ENCODE measurements at regions not wholly inside any gene's neighbourhood (a gene's known extent, or its start where the extent isn't known, plus 50 kb on each side); places are given as distances from the start of the nearest gene placed in this dataset.

- no peak for DNase-seq
- Histone ChIP-seq H3K4me3 (ENCODE audit: low read depth, low read length) (no peak overlapping the region), H3K36me3 (no peaks in the 10 kb centered on the region), H3K27me3 (ENCODE audit: insufficient read depth, low read depth, severe bottlenecking) (no peaks in the 10 kb centered on the region), H3K27ac (no peak overlapping the region), H3K9me3 (ENCODE audit: severe bottlenecking) (no peaks in the 10 kb centered on the region)
- TF ChIP-seq, protein P1, sequence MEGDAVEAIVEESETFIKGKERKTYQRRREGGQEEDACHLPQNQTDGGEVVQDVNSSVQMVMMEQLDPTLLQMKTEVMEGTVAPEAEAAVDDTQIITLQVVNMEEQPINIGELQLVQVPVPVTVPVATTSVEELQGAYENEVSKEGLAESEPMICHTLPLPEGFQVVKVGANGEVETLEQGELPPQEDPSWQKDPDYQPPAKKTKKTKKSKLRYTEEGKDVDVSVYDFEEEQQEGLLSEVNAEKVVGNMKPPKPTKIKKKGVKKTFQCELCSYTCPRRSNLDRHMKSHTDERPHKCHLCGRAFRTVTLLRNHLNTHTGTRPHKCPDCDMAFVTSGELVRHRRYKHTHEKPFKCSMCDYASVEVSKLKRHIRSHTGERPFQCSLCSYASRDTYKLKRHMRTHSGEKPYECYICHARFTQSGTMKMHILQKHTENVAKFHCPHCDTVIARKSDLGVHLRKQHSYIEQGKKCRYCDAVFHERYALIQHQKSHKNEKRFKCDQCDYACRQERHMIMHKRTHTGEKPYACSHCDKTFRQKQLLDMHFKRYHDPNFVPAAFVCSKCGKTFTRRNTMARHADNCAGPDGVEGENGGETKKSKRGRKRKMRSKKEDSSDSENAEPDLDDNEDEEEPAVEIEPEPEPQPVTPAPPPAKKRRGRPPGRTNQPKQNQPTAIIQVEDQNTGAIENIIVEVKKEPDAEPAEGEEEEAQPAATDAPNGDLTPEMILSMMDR (IDR thresholded peaks at IDR 0.05; ENCODE audit: low read depth, low read length): no peak
Observed at GRCh38 chr7:35454575-35455385, 200.9 kb upstream of the TBX20 start.

DNA sequence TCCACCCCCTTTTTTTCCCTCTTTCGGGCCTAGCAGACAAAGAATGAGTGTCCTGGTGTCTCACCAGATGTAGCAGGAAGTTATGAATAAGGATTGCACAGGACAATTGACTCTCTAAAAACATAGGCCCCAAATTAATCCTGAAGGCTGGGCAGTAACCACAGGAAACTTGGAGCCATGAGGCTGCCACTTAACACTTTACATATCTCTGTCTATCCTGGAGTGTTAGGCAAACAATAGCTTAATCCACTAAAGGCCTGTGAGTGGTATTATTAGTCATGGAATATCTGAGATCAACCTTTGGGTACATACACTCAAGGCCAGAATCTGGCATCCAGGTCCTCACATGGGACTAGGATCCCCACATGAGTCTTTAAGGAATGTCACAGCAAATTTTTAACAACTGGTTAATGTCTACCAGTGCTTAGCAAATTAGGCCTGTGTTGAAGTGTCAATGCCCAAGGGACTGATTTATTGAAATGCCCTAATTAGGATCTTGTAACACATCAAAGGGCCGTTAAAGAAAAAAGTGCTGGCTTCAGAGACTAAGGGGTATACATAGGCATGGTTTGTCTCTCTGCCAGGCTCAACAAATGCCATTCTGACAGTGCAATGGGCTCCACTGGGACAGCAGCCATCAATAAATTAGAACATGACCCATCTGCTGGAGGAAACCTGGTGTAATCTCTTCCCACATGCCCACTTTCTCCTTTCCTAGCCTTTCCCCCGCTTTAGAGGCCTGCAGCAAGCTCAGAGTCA lies 196.7 kb upstream of the TBX20 start:
- Histone ChIP-seq H3K36me3 (no peaks in the 10 kb centered on the region), H3K27me3 (ENCODE audit: insufficient read depth, low read depth, severe bottlenecking) (no peaks in the 10 kb centered on the region), H3K9me3 (ENCODE audit: severe bottlenecking) (no peaks in the 10 kb centered on the region), H3K4me3 (ENCODE audit: low read depth, low read length) (no peak overlapping the region), H3K27ac (peak overlapping the region; percentile 59)
- peak; percentile 51 for DNase-seq
- TF ChIP-seq, protein P1 (IDR thresholded peaks at IDR 0.05; ENCODE audit: low read depth, low read length): no peak

GRCh38 chr7:35448486-35448885 lies 194.6 kb upstream of the TBX20 start:
- Histone ChIP-seq H3K9me3 (ENCODE audit: severe bottlenecking) (no peaks in the 10 kb centered on the region), H3K27me3 (ENCODE audit: insufficient read depth, low read depth, severe bottlenecking) (no peaks in the 10 kb centered on the region), H3K36me3 (no peaks in the 10 kb centered on the region), H3K27ac (no peak overlapping the region), H3K4me3 (ENCODE audit: low read depth, low read length) (no peak overlapping the region)
- DNase-seq: no peak
- TF ChIP-seq, protein P1 (IDR thresholded peaks at IDR 0.05; ENCODE audit: low read depth, low read length): no peak

- TF ChIP-seq, protein P1 (IDR thresholded peaks at IDR 0.05; ENCODE audit: low read depth, low read length): no peak
- no peak for DNase-seq
- H3K27me3 ChIP-seq (ENCODE audit: insufficient read depth, low read depth, severe bottlenecking): no peaks in the 10 kb centered on the region
Observed at GRCh38 chr7:35446091-35446490, 192.2 kb upstream of the TBX20 start.

GRCh38 chr7:35437619-35438275 lies 183.8 kb upstream of the TBX20 start:
- no peak for DNase-seq
- H3K27me3 ChIP-seq (ENCODE audit: insufficient read depth, low read depth, severe bottlenecking): no peaks in the 10 kb centered on the region
- H3K36me3 ChIP-seq: no peaks in the 10 kb centered on the region
- H3K9me3 ChIP-seq (ENCODE audit: severe bottlenecking): peaks cover 1% of the 10 kb centered on the region
- no peak overlapping the region for H3K4me3 ChIP-seq (ENCODE audit: low read depth, low read length)
- TF ChIP-seq, protein P1 (IDR thresholded peaks at IDR 0.05; ENCODE audit: low read depth, low read length): no peak
- H3K27ac ChIP-seq: no peak overlapping the region

More at GRCh38 chr7:35446091-35446490, 192.2 kb upstream of the TBX20 start:
- no peak overlapping the region for H3K27ac ChIP-seq
- H3K4me3 ChIP-seq (ENCODE audit: low read depth, low read length): no peak overlapping the region
- no peaks in the 10 kb centered on the region for H3K36me3 ChIP-seq
- H3K9me3 ChIP-seq (ENCODE audit: severe bottlenecking): no peaks in the 10 kb centered on the region

All from WERI-Rb-1 (cell line).